ENCODE measurements at regions not wholly inside any gene's neighbourhood (a gene's known extent, or its start where the extent isn't known, plus 50 kb on each side); places are given as distances from the start of the nearest gene placed in this dataset.
A peak's percentile ranks its signal among the peaks of the same experiment; 100 is the strongest.

DNA sequence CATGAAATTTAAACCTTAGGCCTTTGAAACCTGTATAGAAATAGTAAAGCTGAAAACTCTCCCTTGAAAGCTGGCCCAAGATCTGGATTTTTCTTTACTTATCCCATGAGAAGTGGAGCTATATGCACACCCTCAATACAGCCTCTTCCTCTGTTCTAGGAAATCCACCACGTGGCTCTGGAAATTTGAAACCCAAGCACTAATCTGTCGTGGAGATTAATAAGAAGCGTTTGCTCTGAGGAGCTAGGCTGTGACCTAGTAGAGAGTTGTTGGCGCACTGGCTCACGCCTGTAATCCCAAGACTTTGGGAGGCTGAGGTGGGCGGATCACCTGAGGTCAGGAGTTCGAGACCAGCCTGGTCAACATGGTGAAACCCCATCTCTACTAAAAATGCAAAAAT lies 291.3 kb upstream of the PLXNA2 start:
- TF ChIP-seq POU2F2 (IDR thresholded peaks at IDR 0.05; ENCODE audit: low read depth, low read length) (no peak), POLR2A (IDR thresholded peaks at IDR 0.05; ENCODE audit: low read depth, low read length) (no peak), PAX5 (IDR thresholded peaks at IDR 0.05; ENCODE audit: insufficient read depth, low read length, severe bottlenecking) (no peak), SPI1 (IDR thresholded peaks at IDR 0.05; ENCODE audit: low read depth, low read length) (no peak), POLR2AphosphoS5 (IDR thresholded peaks at IDR 0.05; ENCODE audit: low read depth, low read length) (no peak)
- no peak for FAIRE-seq

DNA sequence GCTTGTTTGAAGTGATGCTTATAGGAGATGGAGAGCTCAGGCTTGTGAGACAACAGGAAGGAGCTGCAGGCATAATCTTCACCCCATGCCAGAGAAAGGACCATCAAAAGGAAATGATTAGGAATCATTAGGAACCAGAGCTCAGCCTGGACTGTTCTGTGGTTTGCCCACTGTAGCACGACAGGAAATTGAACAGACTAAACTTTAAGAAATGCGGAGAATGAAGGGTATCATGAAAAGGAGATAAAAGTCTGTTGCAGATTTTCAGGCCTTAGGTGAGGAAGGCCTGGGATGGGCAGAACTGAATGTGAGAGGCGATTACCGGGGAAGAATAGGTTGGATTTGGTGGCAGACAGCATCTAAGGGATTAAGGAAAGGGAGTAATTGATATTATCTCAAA lies 292.0 kb upstream of the PLXNA2 start:
- DNase-seq (ENCODE audit: insufficient read length, low spot score) (no peak), FAIRE-seq (no peak)

More for the DNA sequence above, 291.3 kb upstream of the PLXNA2 start:
- DNase-seq (ENCODE audit: insufficient read length, low spot score) = no peak

GRCh38 chr1:208537198-208537597 lies 293.0 kb upstream of the PLXNA2 start:
- no peak for FAIRE-seq
- TF ChIP-seq TAF1 (IDR thresholded peaks at IDR 0.05; ENCODE audit: low read depth, low read length) (no peak), SPI1 (IDR thresholded peaks at IDR 0.05; ENCODE audit: low read depth, low read length) (no peak), POLR2A (IDR thresholded peaks at IDR 0.05; ENCODE audit: low read depth, low read length) (no peak), PAX5 (IDR thresholded peaks at IDR 0.05; ENCODE audit: insufficient read depth, low read length, severe bottlenecking) (no peak), POLR2AphosphoS5 (IDR thresholded peaks at IDR 0.05; ENCODE audit: low read depth, low read length) (no peak), POU2F2 (IDR thresholded peaks at IDR 0.05; ENCODE audit: low read depth, low read length) (no peak)
- no peak for DNase-seq (ENCODE audit: insufficient read length, low spot score)

More for the DNA sequence above, 292.0 kb upstream of the PLXNA2 start:
- TF ChIP-seq PAX5 (IDR thresholded peaks at IDR 0.05; ENCODE audit: insufficient read depth, low read length, severe bottlenecking) (no peak), SPI1 (IDR thresholded peaks at IDR 0.05; ENCODE audit: low read depth, low read length) (no peak), POLR2AphosphoS5 (IDR thresholded peaks at IDR 0.05; ENCODE audit: low read depth, low read length) (no peak), POLR2A (IDR thresholded peaks at IDR 0.05; ENCODE audit: low read depth, low read length) (no peak), TAF1 (IDR thresholded peaks at IDR 0.05; ENCODE audit: low read depth, low read length) (no peak), POU2F2 (IDR thresholded peaks at IDR 0.05; ENCODE audit: low read depth, low read length) (no peak)

- DNase-seq (ENCODE audit: insufficient read length, low spot score) = no peak
- TF ChIP-seq POLR2A (IDR thresholded peaks at IDR 0.05; ENCODE audit: low read depth, low read length) (no peak), TAF1 (IDR thresholded peaks at IDR 0.05; ENCODE audit: low read depth, low read length) (no peak), PAX5 (IDR thresholded peaks at IDR 0.05; ENCODE audit: insufficient read depth, low read length, severe bottlenecking) (no peak), SPI1 (IDR thresholded peaks at IDR 0.05; ENCODE audit: low read depth, low read length) (no peak), POLR2AphosphoS5 (IDR thresholded peaks at IDR 0.05; ENCODE audit: low read depth, low read length) (no peak), POU2F2 (IDR thresholded peaks at IDR 0.05; ENCODE audit: low read depth, low read length) (no peak)
- FAIRE-seq = no peak
These were observed 293.9 kb upstream of the PLXNA2 start for GRCh38 chr1:208538078-208538477.

DNA sequence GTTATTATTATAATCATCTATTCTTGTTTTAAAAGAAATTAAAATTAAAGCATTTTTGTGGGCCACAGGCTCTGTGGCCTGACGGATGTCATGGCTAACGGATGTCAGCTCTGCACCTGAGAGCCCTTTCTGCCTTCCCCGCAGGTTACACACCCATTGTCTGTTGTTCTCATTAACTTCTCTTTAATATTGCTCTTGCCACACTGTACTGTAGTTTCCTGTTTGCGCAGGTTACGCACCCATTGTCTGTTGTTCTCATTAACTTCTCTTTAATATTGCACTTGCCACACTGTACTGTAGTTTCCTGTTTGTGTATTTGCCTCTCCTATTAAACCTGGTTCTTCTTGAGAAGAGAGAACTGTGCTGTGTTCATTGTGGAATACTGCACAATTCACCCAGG lies 294.4 kb upstream of the PLXNA2 start:
- TF ChIP-seq POU2F2 (IDR thresholded peaks at IDR 0.05; ENCODE audit: low read depth, low read length) = no peak
- no peak for TF ChIP-seq SPI1 (IDR thresholded peaks at IDR 0.05; ENCODE audit: low read depth, low read length)
- no peak for TF ChIP-seq TAF1 (IDR thresholded peaks at IDR 0.05; ENCODE audit: low read depth, low read length)
- no peak for TF ChIP-seq POLR2A (IDR thresholded peaks at IDR 0.05; ENCODE audit: low read depth, low read length)
- TF ChIP-seq POLR2AphosphoS5 (IDR thresholded peaks at IDR 0.05; ENCODE audit: low read depth, low read length) = no peak
- no peak for TF ChIP-seq PAX5 (IDR thresholded peaks at IDR 0.05; ENCODE audit: insufficient read depth, low read length, severe bottlenecking)
- no peak for DNase-seq (ENCODE audit: insufficient read length, low spot score)
- no peak for FAIRE-seq

DNA sequence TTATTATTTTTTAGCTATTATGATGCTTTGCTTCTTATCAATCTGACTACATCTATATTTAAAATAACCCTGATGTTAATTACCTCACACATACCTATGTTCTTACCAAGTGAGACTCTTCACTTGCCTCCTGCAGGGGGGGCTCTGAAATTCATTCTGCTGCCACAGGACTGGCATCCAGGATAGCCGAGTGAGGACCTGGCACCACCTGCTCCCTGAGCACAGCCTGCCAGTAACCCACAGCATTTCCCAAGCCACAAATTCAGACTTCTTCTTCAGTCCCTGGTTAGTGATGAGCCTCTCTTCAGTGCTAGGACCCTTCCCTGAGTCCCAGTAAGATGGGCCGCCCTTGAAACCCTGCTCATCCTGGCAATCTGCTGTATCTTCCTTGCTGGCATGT lies 296.5 kb upstream of the PLXNA2 start:
- DNase-seq (ENCODE audit: insufficient read length, low spot score) (no peak), FAIRE-seq (no peak)
- TF ChIP-seq PAX5 (IDR thresholded peaks at IDR 0.05; ENCODE audit: insufficient read depth, low read length, severe bottlenecking) = no peak
- TF ChIP-seq POU2F2 (IDR thresholded peaks at IDR 0.05; ENCODE audit: low read depth, low read length) = no peak
- TF ChIP-seq POLR2A (IDR thresholded peaks at IDR 0.05; ENCODE audit: low read depth, low read length) = no peak
- no peak for TF ChIP-seq TAF1 (IDR thresholded peaks at IDR 0.05; ENCODE audit: low read depth, low read length)
- TF ChIP-seq POLR2AphosphoS5 (IDR thresholded peaks at IDR 0.05; ENCODE audit: low read depth, low read length) = no peak
- no peak for TF ChIP-seq SPI1 (IDR thresholded peaks at IDR 0.05; ENCODE audit: low read depth, low read length)

- DNase-seq (ENCODE audit: insufficient read length, low spot score) (no peak), FAIRE-seq (no peak)
- no peak for TF ChIP-seq POLR2A (IDR thresholded peaks at IDR 0.05; ENCODE audit: low read depth, low read length)
- TF ChIP-seq PAX5 (IDR thresholded peaks at IDR 0.05; ENCODE audit: insufficient read depth, low read length, severe bottlenecking) = no peak
- no peak for TF ChIP-seq SPI1 (IDR thresholded peaks at IDR 0.05; ENCODE audit: low read depth, low read length)
- no peak for TF ChIP-seq POU2F2 (IDR thresholded peaks at IDR 0.05; ENCODE audit: low read depth, low read length)
- no peak for TF ChIP-seq TAF1 (IDR thresholded peaks at IDR 0.05; ENCODE audit: low read depth, low read length)
- no peak for TF ChIP-seq POLR2AphosphoS5 (IDR thresholded peaks at IDR 0.05; ENCODE audit: low read depth, low read length)
These were observed 297.2 kb upstream of the PLXNA2 start for GRCh38 chr1:208541225-208541855.

DNA sequence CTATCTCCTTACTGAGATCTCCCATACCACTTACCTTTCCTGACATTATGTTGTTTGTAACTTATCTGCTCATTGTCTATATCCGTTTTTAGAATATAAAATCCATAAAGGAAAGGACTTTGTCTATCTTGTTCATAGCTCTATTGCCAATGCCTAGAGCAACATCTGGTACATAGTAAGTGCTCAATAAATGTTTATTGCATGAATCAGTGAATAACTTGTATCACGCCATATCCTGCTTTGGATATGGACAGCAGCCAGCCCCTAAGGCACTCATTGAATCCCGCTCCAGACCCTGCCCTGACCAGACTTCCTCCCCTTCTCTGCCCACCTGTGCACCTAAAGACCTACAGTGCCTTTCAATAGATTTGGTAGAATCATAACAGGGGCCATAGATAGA lies 298.1 kb upstream of the PLXNA2 start:
- FAIRE-seq (no peak), DNase-seq (ENCODE audit: insufficient read length, low spot score) (no peak)
- TF ChIP-seq POU2F2 (IDR thresholded peaks at IDR 0.05; ENCODE audit: low read depth, low read length) (no peak), POLR2AphosphoS5 (IDR thresholded peaks at IDR 0.05; ENCODE audit: low read depth, low read length) (no peak)

- FAIRE-seq (no peak), DNase-seq (ENCODE audit: insufficient read length, low spot score) (no peak)
- no peak for TF ChIP-seq POLR2AphosphoS5 (IDR thresholded peaks at IDR 0.05; ENCODE audit: low read depth, low read length)
- no peak for TF ChIP-seq PAX5 (IDR thresholded peaks at IDR 0.05; ENCODE audit: insufficient read depth, low read length, severe bottlenecking)
- no peak for TF ChIP-seq POLR2A (IDR thresholded peaks at IDR 0.05; ENCODE audit: low read depth, low read length)
- TF ChIP-seq TAF1 (IDR thresholded peaks at IDR 0.05; ENCODE audit: low read depth, low read length) = no peak
- TF ChIP-seq POU2F2 (IDR thresholded peaks at IDR 0.05; ENCODE audit: low read depth, low read length) = no peak
- TF ChIP-seq SPI1 (IDR thresholded peaks at IDR 0.05; ENCODE audit: low read depth, low read length) = no peak
These were observed 299.9 kb upstream of the PLXNA2 start for GRCh38 chr1:208544053-208544452.

DNA sequence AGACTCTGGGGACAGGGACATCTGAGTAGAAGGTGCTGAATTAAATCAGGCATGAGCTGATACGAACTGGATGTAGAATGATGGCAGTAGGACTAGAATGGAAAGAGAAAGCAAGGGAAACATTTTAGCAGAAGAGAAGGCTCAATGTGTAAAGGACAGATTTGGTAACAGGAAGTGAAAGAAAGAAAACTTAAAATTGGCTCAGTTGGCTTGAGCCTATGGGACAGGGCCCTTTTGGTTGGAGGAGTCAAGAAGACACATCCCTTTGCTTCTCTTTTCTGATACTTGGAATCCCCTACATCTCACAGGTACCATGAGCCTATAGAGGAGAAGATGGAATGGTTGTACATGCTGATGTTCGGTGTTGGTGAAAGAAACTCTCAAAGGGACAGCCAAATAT lies 300.6 kb upstream of the PLXNA2 start:
- DNase-seq (ENCODE audit: insufficient read length, low spot score) = no peak
- TF ChIP-seq SPI1 (IDR thresholded peaks at IDR 0.05; ENCODE audit: low read depth, low read length) = peak; percentile 66
- TF ChIP-seq POLR2A (IDR thresholded peaks at IDR 0.05; ENCODE audit: low read depth, low read length) = no peak
- TF ChIP-seq POLR2AphosphoS5 (IDR thresholded peaks at IDR 0.05; ENCODE audit: low read depth, low read length) = no peak
- FAIRE-seq = no peak

All from GM12891 (cell line).